H1 (cell line): ENCODE measurements at regions not wholly inside any gene's neighbourhood (a gene's known extent, or its start where the extent isn't known, plus 50 kb on each side); places are given as distances from the start of the nearest gene placed in this dataset.

Experiments used
- CHD1 ChIP-seq: IDR thresholded peaks from 2 replicates; pipeline ENCODE4 v1.6.1; 2012; ENCODE audit warnings: low read depth, low read length, improper control_type of control experiment
- CTCF ChIP-seq, 3 experiments: IDR thresholded peaks; 1 replicate in 2 of 3; 2 replicates in 1 of 3; pipeline versions ENCODE4 v1.5.1 to v1.6.1; 2011; ENCODE audit warnings: low read length in 3 of 3, mild to moderate bottlenecking in 3 of 3, inconsistent platforms in 2 of 3, low read depth in 1 of 3, moderate library complexity in 1 of 3; ENCODE audit not compliant: insufficient read depth in 1 of 3; ENCODE audit errors: control extremely low read depth in 1 of 3
- EP300 ChIP-seq, 2 experiments: IDR thresholded peaks; 1 replicate in 1 of 2; 2 replicates in 1 of 2; pipeline ENCODE4 v1.6.1; 2011 to 2012; ENCODE audit warnings: low read depth in 2 of 2, low read length in 2 of 2, mild to moderate bottlenecking in 2 of 2, borderline replicate concordance in 1 of 2, inconsistent platforms in 1 of 2, moderate library complexity in 1 of 2
- KDM1A ChIP-seq: fragments of 200-600, 300-600 bp; sonication (generic); IDR thresholded peaks from 2 replicates; pipeline ENCODE4 v1.7.1; 2016; ENCODE audit warnings: mild to moderate bottlenecking, low read length, borderline replicate concordance
- PHF8 ChIP-seq: fragments of 200-600 bp; sonication (generic); conservative IDR thresholded peaks from 2 replicates; pipeline ENCODE4 v1.7.1; 2012; ENCODE audit warnings: low read depth, mild to moderate bottlenecking, inconsistent platforms, low read length, moderate library complexity
- POLR2A ChIP-seq, 2 experiments: IDR thresholded peaks; 1 replicate in 1 of 2; 2 replicates in 1 of 2; pipeline ENCODE4 v1.6.1; 2011; ENCODE audit warnings: low read depth in 2 of 2, low read length in 2 of 2, mild to moderate bottlenecking in 2 of 2; ENCODE audit errors: control extremely low read depth in 1 of 2

DNA sequence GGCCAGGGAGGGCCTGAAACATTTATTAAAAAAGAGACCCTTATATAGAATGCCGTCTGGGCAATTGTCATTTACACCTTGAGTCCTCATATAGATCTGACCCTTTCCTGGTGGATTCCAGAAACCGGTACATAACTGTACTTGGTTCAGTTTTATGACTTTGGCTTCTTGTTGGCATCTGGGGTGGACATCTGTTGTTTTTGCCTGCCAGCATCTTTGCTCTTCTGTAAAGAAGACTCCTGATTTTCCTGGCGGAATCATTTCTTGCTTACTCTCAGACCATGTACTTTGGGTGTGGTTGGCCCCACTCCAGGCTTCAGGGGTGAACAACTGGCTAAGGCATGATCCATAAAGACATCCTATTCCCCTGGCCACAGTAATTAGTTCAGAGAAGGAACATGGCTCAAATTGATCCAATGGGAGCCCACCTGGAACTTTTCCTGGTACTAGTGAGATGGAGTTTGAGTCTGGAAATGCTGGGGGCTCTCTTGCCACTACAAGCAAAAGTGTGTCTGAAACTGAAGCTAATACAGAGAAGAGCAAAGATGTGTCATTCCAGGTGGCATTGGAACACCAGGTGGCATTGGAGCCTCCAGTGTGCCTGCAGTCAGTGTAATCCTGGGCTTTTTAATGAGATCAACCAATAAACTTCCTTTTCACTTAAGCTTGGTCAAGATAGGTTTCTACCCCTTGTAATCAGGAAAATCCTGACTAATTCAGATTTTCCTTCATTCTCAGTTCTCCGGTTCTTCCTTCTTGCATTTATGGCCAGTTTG, 332.5 kb upstream of the CAMK1G start (continued):
- TF ChIP-seq KDM1A = no peak
- no peak for TF ChIP-seq CHD1
- TF ChIP-seq CTCF (IDR thresholded peaks at IDR 0.05; ENCODE audit: control extremely low read depth in 1 of 3, insufficient read depth in 1 of 3, low read depth in 1 of 3, low read length in 3 of 3) = no peak
- TF ChIP-seq EP300 (IDR thresholded peaks at IDR 0.05; ENCODE audit: borderline replicate concordance in 1 of 2, low read depth in 2 of 2, low read length in 2 of 2) = no peak
- TF ChIP-seq PHF8 = no peak
- no peak for TF ChIP-seq POLR2A (IDR thresholded peaks at IDR 0.05; ENCODE audit: control extremely low read depth in 1 of 2, low read depth in 2 of 2, low read length in 2 of 2)
- TF ChIP-seq, all 59 proteins: peak for 0
